ENCODE measurements at regions not wholly inside any gene's neighbourhood (a gene's known extent, or its start where the extent isn't known, plus 50 kb on each side); places are given as distances from the start of the nearest gene placed in this dataset.
"Not testable (repeated sequence)": the region's sequence is repeated elsewhere in the genome, so short reads cannot be mapped to it uniquely, and the experiment has no call there.

DNA sequence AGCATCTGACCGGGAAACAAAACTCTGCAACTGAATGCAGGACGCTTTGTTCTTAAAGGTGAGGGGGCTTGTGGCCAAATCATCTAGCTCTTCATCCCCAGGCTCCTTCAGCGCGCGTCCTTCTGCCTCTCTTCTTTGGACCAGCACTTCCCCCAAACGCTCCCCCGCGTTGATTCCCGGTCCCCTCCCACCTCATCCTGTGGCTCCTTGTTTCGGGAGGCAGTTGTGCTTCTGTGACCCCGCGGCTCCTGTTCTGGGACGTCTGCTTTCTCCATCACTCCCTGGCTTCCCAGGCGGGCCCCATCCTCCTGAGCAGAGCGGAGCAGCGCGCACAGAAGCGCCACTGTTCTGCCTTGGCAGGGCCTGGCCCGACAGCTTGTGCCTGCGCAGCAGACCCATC is 109.7 kb upstream of the ZNG1E start:
- DNase-seq (ENCODE audit: low spot score) = not testable (repeated sequence)

DNA sequence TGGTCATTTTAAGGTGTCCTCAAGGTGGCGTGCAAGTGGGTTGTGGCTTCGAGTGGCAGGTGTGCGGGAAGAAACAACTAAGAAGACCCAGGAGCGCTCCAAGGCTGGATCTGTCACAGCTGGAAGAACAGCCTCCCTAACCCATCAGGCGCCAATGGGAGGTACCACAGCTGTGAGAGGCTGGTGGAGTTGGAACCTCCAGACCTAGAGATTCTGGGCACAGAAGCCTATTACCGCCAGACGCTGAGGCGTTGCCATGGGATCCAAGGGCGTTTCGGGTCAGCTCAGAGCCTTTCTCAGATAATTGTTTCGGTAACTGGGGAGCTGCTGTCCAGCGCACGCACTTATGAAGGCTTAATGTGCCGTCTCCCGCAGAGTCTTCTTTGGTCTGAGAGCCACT is 156.7 kb upstream of the ZNG1E start:
- not testable (repeated sequence) for DNase-seq (ENCODE audit: low spot score)

DNA sequence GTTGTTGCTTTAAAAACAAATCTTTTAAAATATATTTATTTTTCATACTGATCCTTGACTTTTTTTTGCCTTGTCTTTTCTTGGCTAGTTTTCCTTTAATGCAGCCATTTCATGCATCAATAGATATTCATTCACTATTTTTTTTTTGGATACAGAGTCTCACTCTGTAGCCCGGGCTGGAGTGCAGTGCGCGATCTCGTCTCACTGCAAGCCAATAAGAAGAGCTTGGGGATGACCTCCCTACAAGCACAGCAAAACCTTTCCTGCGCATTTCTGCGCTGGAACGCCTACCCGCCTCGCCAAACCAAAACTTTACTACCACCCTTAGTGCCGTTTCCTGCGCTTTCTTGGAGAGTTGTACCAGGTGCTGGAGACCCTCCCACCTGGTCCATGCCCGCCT is 161.3 kb upstream of the ZNG1E start:
- DNase-seq (ENCODE audit: low spot score) = not testable (repeated sequence)

DNA sequence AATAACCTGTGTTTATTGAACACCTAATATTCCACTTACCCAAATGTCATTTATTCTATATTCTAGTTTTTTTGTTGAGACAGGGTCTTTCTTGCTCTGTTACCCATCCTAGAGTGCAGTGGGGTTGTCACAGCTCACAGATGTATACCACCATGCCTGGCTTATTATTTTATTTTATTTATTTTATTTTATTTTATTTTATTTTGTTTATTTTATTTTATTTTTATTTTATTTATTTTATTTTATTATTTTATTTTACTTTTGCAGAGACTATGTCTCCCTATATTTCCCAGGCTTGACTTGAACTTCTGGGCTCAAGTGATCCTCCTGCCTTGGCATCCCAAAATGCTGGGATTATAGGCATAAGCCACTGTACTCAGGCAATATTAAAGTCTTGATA is 167.8 kb upstream of the ZNG1E start:
- not testable (repeated sequence) for DNase-seq (ENCODE audit: low spot score)

DNA sequence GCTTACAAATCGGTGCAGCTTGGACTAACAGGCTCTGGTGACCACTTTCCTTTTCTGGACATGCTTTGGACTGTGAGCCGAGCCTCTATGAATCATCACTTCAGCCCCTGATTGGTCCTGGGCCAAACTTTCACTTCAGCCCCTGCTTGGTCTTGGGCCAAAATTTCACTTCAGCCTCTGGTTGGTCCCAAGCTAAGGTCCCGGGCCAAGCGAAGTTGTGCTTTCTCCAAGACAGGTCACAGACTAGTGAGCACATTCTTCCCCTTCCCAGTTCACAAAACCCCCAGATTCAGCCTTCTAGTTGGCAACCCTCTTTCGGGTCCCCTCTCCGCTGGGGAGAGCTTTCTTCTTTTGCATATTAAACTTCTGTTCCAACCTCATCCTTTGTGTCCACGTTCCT is 171.0 kb upstream of the ZNG1E start:
- not testable (repeated sequence) for DNase-seq (ENCODE audit: low spot score)

DNA sequence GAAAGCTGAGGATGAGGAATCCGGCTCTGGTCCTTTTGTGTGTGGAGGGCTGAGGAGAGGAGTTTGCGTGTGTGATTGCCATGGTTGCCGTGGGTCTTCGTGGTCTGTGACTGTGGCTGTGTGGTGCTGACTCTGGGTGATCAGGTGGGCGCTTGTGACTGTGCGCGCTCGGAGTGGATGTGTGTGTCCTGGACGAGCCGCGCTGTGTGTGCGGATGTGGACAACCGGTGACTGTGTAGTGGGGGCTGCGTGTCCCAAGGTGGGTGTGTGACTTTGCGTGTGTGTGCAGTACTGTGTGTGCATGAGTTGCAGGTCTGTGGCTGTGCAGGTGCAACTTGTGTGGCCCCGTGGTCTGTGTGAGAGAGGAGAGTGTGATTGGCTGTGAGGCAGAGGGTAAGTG is 172.0 kb upstream of the ZNG1E start:
- not testable (repeated sequence) for DNase-seq (ENCODE audit: low spot score)

DNA sequence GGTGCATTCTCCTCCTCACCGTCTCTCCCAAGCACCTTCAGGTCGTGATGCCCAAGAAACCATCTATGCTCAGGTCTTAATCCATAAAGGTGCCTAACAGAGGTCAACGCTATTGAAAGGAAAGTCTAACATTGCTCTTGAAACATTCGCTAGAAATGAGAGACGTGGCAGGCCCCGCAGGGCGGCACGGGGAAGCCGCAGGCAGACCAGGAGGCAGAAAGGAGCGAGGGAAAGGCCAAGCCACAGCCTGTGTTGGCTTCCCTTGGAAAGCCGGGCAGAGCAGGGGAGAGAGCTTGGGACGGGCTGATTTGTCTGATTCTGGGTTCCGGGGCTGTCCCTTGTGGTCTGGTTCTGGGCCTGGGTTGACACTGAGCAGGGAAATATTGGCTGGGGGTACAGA is 192.8 kb upstream of the ZNG1E start:
- DNase-seq (ENCODE audit: low spot score) = not testable (repeated sequence)

DNA sequence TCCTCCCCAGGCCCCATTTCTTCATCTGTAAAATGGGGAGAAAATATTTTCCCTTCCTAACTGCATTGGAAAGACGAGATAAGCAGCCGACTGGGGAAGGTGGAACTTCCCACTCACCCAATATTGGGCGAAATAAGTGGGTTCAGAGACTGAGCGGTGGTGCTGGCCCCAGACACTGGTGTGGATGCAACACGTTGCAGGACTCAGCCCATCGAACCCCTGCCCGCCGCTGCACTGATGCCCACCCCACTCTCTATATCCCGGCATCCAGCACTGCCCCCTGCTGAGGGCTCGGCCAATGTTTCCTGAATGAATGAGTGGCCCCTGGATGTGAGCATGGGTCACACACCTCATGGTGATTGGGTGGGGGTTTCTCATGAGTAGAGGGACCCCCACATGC is 194.4 kb upstream of the ZNG1E start:
- not testable (repeated sequence) for DNase-seq (ENCODE audit: low spot score)

DNA sequence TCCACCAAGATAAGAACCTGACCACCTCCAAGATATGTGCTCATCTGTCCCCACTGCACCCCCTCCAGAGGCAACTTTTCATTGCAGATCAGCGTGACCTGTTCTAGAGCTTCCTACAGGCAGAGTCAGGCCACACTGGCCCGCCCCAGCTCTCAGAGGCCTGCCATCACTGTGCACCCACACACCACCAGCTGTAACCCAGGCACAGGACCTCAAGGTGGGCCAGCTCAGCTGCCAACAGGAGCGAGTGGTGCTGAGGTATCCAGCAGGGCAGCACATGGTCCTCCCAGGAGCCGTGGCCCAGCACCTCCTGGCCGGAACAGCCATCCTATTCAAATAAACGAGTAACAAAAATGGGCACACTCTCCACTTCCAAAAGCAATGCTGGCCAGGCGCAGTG is 189.9 kb upstream of the FOXD4L5 start:
- not testable (repeated sequence) for DNase-seq (ENCODE audit: low spot score)

DNA sequence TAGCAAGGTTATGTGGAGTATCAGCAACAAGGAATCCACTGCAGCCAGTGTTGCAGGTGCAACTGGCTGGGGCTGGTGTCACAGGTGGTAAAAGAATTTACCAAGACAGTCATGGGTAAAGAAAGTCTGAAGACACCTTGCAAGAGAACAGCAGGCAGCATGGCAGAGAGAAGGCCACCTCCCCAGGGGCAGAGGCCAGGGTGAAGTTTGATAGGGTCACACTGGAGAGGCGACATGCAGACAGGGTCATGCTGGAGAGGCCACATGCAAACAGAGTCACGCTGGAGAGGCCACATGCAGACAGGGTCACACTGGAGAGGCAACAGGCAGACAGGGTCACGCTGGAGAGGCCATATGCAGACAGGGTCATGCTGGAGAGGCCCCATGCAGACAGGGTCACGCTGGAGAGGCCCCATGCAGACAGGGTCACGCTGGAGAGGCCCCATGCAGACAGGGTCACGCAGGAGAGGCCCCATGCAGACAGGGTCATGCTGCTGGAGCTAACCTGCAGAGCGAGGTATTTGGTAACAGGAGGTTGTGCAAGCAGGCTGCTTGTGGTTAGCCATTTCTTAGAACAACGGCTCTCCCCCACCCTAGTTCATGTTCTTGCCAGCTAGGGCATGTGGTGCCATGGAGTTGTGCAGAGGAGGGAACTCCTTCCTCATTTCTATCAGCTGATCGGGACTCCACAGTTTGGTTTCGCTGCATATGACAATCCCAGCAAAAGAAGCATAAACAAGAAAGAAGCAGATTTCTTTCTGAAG is 188.2 kb upstream of the FOXD4L5 start:
- DNase-seq (ENCODE audit: low spot score) = not testable (repeated sequence)

DNA sequence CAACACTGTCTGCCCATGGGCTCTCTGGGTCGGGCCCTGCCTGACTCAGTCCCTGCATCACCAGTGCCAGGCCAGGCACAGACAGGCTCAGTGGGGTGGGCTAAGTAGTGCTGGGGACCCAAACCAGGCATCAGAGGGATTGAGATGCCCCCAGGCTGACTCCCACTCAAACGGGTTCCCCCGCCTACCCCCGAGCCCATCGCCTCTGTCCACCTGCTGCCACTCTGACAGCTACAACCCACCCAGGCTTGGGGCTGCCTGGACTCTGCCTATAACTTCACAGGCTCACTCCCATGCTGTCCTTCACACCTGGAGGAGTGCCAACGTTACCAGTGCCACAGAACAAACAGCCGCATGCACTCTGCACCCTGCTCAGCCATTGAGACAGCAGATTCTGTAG is 186.1 kb upstream of the FOXD4L5 start:
- not testable (repeated sequence) for DNase-seq (ENCODE audit: low spot score)

DNA sequence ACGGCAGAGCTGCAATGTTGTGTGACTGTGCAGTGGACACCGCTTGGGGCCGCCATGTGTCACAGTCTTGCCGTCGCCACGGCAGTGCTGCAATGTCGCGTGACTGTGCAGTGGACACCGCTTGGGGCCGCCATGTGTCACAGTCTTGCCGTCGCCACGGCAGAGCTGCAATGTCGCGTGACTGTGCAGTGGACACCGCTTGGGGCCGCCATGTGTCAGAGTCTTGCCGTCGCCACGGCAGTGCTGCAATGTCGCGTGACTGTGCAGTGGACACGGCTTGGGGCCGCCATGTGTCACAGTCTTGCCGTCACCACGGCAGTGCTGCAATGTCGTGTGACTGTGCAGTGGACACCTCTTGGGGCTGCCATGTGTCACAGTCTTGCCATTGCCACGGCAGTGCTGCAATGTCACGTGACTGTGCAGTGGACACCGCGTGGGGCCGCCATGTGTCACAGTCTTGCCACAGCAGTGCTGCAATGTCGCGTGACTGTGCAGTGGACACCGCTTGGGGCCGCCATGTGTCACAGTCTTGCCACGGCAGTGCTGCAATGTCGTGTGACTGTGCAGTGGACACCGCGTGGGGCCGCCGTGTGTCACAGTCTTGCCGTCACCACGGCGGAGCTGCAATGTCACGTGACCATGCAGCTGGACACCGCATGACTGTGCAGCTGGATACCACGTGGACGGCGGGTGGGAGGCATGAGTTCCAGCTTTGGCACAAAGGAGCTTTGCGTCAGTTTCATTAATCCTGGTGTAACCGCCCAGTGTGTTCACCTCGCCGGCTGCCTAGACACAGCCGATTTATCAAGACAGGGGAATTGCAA is 182.1 kb upstream of the FOXD4L5 start:
- DNase-seq (ENCODE audit: low spot score) = not testable (repeated sequence)

DNA sequence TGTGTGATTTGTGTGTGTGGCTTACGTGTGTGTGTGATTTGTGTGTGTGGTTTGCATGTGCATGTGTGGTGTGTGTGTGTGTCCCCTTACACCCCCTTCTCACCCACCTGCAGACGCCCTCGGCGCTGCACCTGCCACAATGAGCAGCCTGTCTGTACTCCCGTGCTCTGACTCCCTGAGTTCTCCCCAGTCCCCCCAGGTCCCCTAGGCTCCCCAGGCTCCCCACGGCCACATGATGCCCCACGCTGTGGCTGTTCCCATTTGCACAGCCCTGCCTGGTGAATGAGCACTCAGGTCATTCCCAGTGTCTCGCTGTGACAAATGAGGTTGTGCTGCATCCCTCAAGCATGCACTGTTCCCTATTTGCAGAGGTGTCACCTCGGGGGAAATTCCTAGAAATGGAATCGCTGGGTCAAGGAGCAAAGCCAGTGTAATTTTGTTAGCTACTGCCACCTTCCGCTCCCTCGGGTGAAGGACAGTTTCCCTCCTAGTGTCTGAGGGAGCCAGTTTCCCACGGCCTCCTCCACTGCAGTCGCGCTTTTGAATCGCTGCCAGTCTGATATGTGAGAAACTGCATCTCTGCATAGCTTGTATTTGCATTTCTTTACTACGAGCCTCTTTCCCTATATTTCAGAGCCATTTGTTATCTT is 180.4 kb upstream of the FOXD4L5 start:
- DNase-seq (ENCODE audit: low spot score) = not testable (repeated sequence)

DNA sequence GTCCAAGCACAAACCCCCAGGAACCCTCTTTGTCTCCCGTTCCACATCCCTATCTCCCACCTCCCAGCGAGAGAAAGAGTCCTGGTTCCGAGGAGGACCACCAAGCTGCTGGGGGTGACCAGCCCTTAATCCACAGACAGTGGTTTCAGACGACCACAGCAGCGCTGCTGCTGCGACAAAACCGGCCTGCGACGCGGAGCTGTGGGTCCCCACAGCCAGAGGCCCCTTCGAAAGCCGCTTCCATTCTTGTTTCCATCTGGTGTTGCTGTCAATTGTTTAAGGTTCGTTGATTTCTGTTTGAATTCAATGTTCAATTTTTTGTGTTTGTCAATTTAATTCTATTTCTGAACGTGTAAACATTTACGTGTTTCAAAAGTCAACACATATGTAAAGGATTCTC is 177.5 kb upstream of the FOXD4L5 start:
- not testable (repeated sequence) for DNase-seq (ENCODE audit: low spot score)

DNA sequence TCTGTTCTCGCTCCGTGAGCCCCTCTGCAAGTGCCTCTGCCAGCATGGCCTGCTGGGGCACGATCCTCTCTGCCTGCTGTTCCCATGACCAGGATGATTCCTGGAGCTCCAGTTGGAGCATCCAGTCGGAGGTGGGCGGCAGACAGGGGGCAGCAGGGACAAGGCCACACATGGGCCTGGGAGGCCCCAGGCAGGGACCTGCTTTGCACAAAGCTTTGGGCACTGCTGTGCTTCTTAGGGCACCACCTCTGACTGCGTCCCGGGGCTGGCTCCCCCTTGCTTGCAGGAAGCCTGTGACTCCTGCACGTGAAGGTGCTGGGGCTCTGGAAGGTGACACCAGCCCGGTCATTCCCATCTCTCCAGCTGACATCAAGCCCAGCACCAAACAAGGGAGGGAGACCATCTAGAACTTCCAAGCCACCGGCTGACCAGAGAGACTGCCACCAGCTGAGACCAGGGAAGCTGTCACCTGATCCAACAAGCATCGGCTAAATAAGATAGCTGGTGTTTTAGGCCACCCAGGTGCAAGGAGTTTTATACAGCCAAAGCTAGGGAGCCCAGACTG is 174.8 kb upstream of the FOXD4L5 start:
- DNase-seq (ENCODE audit: low spot score) = no peak

DNA sequence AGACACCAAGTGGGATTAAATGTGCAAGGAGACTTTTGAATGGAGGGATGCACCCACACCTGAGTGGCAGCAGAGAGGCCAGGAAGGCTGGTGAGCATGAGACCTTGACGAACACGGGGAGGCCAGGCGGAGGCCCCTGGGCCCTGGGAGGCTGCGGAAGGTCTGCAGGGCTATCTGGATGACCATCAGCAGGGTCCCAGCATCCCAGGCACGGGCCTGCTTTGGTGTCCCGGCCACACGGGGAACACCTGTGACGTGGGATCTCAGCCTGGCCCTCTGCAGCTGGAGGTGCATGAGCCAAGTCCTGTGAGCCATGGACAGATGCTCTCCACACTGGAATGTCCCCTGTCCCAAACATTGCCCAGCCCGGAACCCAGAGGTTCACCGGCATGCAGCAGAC is 174.0 kb upstream of the FOXD4L5 start:
- DNase-seq (ENCODE audit: low spot score) = no peak

DNA sequence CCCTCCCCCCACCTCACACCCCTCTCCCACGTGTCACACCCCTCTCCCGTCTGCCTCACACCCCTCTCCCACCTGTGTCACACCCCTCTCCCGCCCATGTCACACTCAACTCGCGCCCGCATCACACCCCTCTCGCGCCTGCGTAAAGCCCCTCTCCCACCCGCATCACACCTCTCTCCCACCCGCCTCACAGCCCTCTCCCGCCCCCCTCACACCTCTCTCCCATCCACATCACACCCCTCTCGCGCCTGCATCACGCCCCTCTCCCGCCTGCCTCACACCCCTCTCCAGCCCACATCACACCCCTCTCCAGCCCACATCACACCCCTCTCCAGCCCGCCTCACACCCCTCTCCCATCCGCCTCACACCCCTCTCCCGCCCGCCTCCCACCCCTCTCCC is 173.5 kb upstream of the FOXD4L5 start:
- no peak for DNase-seq (ENCODE audit: low spot score)

DNA sequence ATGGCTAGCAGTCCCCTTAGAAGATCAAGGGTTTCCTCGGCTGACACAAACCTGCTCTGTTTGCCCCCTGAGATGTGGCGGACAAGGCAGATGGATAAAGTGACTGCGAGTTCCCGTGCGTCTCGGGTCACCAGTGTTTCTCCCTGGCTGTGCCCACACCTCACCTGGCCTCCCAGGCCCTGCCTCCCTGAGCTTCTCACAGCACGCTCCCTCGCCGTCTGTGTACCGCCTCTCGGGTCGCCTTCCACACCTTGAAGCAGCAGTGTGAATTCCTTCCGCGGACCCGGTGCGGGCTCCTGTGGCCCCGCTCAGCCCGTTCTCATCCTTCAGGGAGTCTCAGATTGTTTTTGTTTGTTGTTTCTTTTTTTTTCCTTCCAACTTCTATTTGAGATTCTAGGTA is 172.0 kb upstream of the FOXD4L5 start:
- not testable (repeated sequence) for DNase-seq (ENCODE audit: low spot score)

DNA sequence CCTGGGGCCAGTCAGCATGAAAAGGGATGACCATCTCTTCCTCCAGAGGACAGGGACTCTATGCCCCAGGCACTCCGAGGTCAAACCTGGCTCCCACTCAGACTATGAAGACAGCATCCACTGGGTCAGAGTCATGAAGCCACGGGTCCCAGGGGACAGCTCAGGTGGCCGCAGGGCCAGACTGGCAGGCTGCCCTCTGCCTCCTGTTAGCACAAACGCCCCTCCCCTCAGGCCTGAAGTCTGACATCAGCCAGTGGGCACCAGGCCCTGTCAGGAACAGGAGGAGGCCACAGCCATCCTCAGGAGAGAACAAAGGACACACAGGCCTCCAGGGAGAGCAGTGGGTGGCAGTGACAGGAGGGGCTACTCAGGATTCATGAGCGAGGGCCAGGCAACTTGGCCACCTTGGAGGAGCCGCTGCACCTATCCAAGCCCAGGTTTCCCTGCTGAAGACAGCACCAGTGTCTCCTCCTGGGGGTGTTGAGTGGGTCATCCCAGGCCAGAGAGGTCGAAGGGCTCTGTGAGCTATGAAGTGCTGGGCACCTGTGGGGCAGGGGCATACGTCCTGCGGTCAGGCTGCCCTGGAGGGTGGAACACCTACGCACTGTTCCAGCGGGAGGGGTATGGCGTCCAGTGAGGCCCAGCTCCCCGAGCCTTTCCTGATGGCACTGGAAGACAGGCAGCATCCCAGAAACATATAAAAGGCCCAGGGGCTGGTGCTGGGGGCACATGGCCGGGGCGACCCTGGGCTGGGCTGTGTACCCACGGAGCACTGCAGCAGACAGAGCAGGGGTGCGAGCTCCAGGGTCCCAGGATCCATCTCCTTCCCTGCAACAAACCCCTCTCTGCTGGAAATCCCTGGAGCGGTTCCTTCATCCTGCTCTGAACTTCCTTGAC is 171.0 kb upstream of the FOXD4L5 start:
- DNase-seq (ENCODE audit: low spot score) = not testable (repeated sequence)

DNA sequence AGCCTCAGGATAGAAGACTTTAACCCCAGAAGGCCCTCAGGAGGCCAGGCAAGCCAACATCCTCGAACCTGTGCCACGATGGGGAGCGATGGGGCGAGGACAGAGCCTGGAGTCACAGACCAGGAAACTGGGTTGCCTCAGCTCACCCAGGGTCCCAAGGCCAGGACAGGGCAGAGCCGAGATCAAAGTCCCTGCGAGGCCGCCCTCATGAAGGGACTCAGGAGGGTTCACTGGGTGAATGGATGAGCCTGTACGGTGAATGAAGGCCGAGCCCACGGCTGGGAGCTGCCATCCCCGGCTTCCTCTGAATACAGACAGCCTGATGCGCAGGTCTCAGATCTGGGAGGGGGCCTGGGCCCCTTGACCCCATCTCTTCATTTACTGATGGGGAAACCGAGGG is 170.1 kb upstream of the FOXD4L5 start:
- not testable (repeated sequence) for DNase-seq (ENCODE audit: low spot score)

DNA sequence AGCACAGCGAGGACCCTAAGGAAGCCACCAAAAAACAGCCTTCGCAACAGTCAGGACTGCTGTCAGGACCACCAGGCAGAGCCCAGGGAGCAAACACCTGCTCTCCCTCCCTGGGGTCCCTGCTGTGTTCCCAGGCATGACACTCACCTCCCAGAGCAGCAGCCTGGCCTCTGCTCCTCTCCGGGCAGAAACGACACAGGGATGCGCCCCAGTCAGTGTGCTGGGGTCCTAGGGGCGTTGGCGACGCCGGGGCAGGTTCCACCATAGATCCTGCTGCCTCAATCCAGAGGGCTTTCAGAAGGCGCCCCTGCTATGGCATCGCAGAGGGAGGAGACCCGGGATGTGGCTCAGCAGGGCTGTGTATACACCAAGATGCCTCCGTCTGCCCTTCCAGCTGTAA is 169.7 kb upstream of the FOXD4L5 start:
- DNase-seq (ENCODE audit: low spot score) = not testable (repeated sequence)
